ENCODE measurements at regions not wholly inside any gene's neighbourhood (a gene's known extent, or its start where the extent isn't known, plus 50 kb on each side); places are given as distances from the start of the nearest gene placed in this dataset.

GRCh38 chr11:119850822-119851409 is 121.9 kb upstream of the NECTIN1 start:
- DNase-seq, result no peak

- no peak for DNase-seq
Observed at GRCh38 chr11:119849872-119850271, 120.9 kb upstream of the NECTIN1 start.

GRCh38 chr11:119847853-119848252 is 118.9 kb upstream of the NECTIN1 start:
- DNase-seq, result no peak

GRCh38 chr11:119846374-119846773 is 117.4 kb upstream of the NECTIN1 start:
- no peak for DNase-seq

GRCh38 chr11:119845756-119846155 is 116.8 kb upstream of the NECTIN1 start:
- DNase-seq, result no peak

- no peak for DNase-seq
Observed at GRCh38 chr11:119845305-119845704, 116.3 kb upstream of the NECTIN1 start.

GRCh38 chr11:119844808-119845207 is 115.8 kb upstream of the NECTIN1 start:
- DNase-seq, result no peak

- no peak for DNase-seq
Observed at GRCh38 chr11:119843877-119844276, 114.9 kb upstream of the NECTIN1 start.

- DNase-seq, result no peak
Observed at GRCh38 chr11:119842731-119843130, 113.7 kb upstream of the NECTIN1 start.

- no peak for DNase-seq
Observed at GRCh38 chr11:119839476-119840133, 110.6 kb upstream of the NECTIN1 start.

GRCh38 chr11:119835753-119836152 is 106.8 kb upstream of the NECTIN1 start:
- no peak for DNase-seq

- peak in 1 of 2 donors; percentile 2 for DNase-seq
Observed at GRCh38 chr11:119832202-119832935, 103.4 kb upstream of the NECTIN1 start.

- no peak for DNase-seq
Observed at GRCh38 chr11:119831011-119831410, 102.0 kb upstream of the NECTIN1 start.

- no peak for DNase-seq
Observed at GRCh38 chr11:119830400-119830799, 101.4 kb upstream of the NECTIN1 start.

- DNase-seq, result no peak
Observed at GRCh38 chr11:119829402-119829801, 100.4 kb upstream of the NECTIN1 start.

- DNase-seq, result no peak
Observed at GRCh38 chr11:119828819-119829218, 99.8 kb upstream of the NECTIN1 start.

GRCh38 chr11:119828006-119828405 is 99.0 kb upstream of the NECTIN1 start:
- no peak for DNase-seq

- DNase-seq, result no peak
Observed at GRCh38 chr11:119827113-119827512, 98.1 kb upstream of the NECTIN1 start.

- no peak for DNase-seq
Observed at GRCh38 chr11:119823077-119823476, 94.1 kb upstream of the NECTIN1 start.

- no peak for DNase-seq
Observed at GRCh38 chr11:119816660-119817059, 87.7 kb upstream of the NECTIN1 start.

- no peak for DNase-seq
Observed at GRCh38 chr11:119814766-119815165, 85.8 kb upstream of the NECTIN1 start.

- DNase-seq, result peak in 1 of 2 donors; percentile 3
Observed at GRCh38 chr11:119810478-119811232, 81.7 kb upstream of the NECTIN1 start.

GRCh38 chr11:119809346-119809745 is 80.3 kb upstream of the NECTIN1 start:
- DNase-seq, result no peak
